Progenitor cell of endocrine pancreas (in vitro differentiated cells): ENCODE measurements at regions not wholly inside any gene's neighbourhood (a gene's known extent, or its start where the extent isn't known, plus 50 kb on each side); places are given as distances from the start of the nearest gene placed in this dataset.

Experiments used
- DNase-seq: peaks from one replicate; pipeline ENCODE4 v3.0.0; 2021; ENCODE audit warnings: low spot score; ENCODE audit not compliant: unreplicated experiment
- H3K27ac Mint-ChIP-seq: 2 replicates; pipeline ENCODE4 v1.8.0; 2021; ENCODE audit warnings: mild to moderate bottlenecking, moderate library complexity, mixed read lengths
- H3K27me3 Mint-ChIP-seq: 2 replicates; pipeline ENCODE4 v1.8.0; 2021; ENCODE audit warnings: mixed read lengths
- H3K36me3 Mint-ChIP-seq: 2 replicates; pipeline ENCODE4 v1.8.0; 2022; ENCODE audit warnings: mixed read lengths; ENCODE audit not compliant: insufficient read depth
- H3K4me1 Mint-ChIP-seq: 2 replicates; pipeline ENCODE4 v1.8.0; 2021; ENCODE audit warnings: low read depth, mixed read lengths
- H3K4me3 Mint-ChIP-seq: 2 replicates; pipeline ENCODE4 v1.8.0; 2021; ENCODE audit warnings: low read depth, mild to moderate bottlenecking, moderate library complexity, mixed read lengths
- H3K9me3 Mint-ChIP-seq: 2 replicates; pipeline ENCODE4 v1.8.0; 2021; ENCODE audit warnings: low read depth, mixed read lengths
- CTCF ChIP-seq: fragments of 200-600 bp; sonication (generic); IDR thresholded peaks from one replicate; pipeline ENCODE4 v1.5.0; 2021; ENCODE audit warnings: antibody characterized with exemption, mild to moderate bottlenecking; ENCODE audit not compliant: unreplicated experiment

GRCh38 chr4:100889401-100889800 is 371.6 kb upstream of the EMCN start:
- no peak for TF ChIP-seq CTCF
- Mint-ChIP-seq H3K9me3 (peaks cover 28% of the 10 kb centered on the region), H3K4me1 (no peaks in the 10 kb centered on the region), H3K36me3 (no peaks in the 10 kb centered on the region), H3K27ac (no peak overlapping the region), H3K4me3 (no peak overlapping the region), H3K27me3 (no peaks in the 10 kb centered on the region)
- DNase-seq = no peak

GRCh38 chr4:100882661-100883060 is 364.8 kb upstream of the EMCN start:
- Mint-ChIP-seq H3K4me1 (no peaks in the 10 kb centered on the region), H3K27ac (no peak overlapping the region), H3K36me3 (no peaks in the 10 kb centered on the region), H3K4me3 (no peak overlapping the region), H3K9me3 (peaks cover 30% of the 10 kb centered on the region), H3K27me3 (no peaks in the 10 kb centered on the region)
- DNase-seq = no peak
- no peak for TF ChIP-seq CTCF

GRCh38 chr4:100881283-100881682 is 363.5 kb upstream of the EMCN start:
- Mint-ChIP-seq H3K27me3 (no peaks in the 10 kb centered on the region), H3K9me3 (peaks cover 18% of the 10 kb centered on the region), H3K27ac (no peak overlapping the region), H3K4me1 (no peaks in the 10 kb centered on the region), H3K4me3 (no peak overlapping the region), H3K36me3 (no peaks in the 10 kb centered on the region)
- DNase-seq = no peak
- no peak for TF ChIP-seq CTCF

- Mint-ChIP-seq H3K27ac (no peak overlapping the region), H3K9me3 (peaks cover 11% of the 10 kb centered on the region), H3K4me3 (no peak overlapping the region), H3K27me3 (no peaks in the 10 kb centered on the region), H3K36me3 (no peaks in the 10 kb centered on the region), H3K4me1 (no peaks in the 10 kb centered on the region)
- TF ChIP-seq CTCF = no peak
- no peak for DNase-seq
These were observed 362.2 kb upstream of the EMCN start for GRCh38 chr4:100880011-100880410.

- Mint-ChIP-seq H3K4me1 (no peaks in the 10 kb centered on the region), H3K4me3 (no peak overlapping the region), H3K36me3 (no peaks in the 10 kb centered on the region), H3K27me3 (no peaks in the 10 kb centered on the region), H3K9me3 (peaks cover 8% of the 10 kb centered on the region), H3K27ac (no peak overlapping the region)
- DNase-seq = no peak
- TF ChIP-seq CTCF = no peak
These were observed 361.6 kb upstream of the EMCN start for GRCh38 chr4:100879471-100879870.
